Mesenchymal stem cell (in vitro differentiated cells and primary cell): ENCODE measurements at regions not wholly inside any gene's neighbourhood (a gene's known extent, or its start where the extent isn't known, plus 50 kb on each side); places are given as distances from the start of the nearest gene placed in this dataset.
"Not testable (repeated sequence)": the region's sequence is repeated elsewhere in the genome, so short reads cannot be mapped to it uniquely, and the experiment has no call there.

Experiments
- DNase-seq: peaks from one replicate; pipeline ENCODE4 v3.0.0-alpha.2; 2013
- H2AFZ ChIP-seq: one replicate; pipeline ENCODE4 v1.6.1; 2013; ENCODE audit warnings: low read depth, mild to moderate bottlenecking, control low read depth, inconsistent platforms, low read length, moderate library complexity
- H2AK5ac ChIP-seq: 2 replicates; pipeline ENCODE4 v1.6.1; 2013; ENCODE audit warnings: low read length, moderate library complexity, mild to moderate bottlenecking, inconsistent platforms; ENCODE audit not compliant: severe bottlenecking
- H2BK120ac ChIP-seq: one replicate; pipeline ENCODE4 v1.6.1; 2013; ENCODE audit warnings: low read depth, mild to moderate bottlenecking, inconsistent platforms, low read length, moderate library complexity
- H2BK12ac ChIP-seq, 2 experiments: one replicate each; pipeline ENCODE4 v1.6.1; 2013; ENCODE audit warnings: inconsistent platforms in 2 of 2, low read length in 2 of 2, mild to moderate bottlenecking in 2 of 2, moderate library complexity in 2 of 2, control low read depth in 1 of 2
- H2BK15ac ChIP-seq: one replicate; pipeline ENCODE4 v1.6.1; 2013; ENCODE audit warnings: mild to moderate bottlenecking, low read depth, inconsistent platforms; ENCODE audit not compliant: poor library complexity, severe bottlenecking
- H2BK5ac ChIP-seq: 2 replicates; pipeline ENCODE4 v1.6.1; 2013; ENCODE audit warnings: low read depth, mild to moderate bottlenecking, low read length, control low read depth, inconsistent platforms; ENCODE audit not compliant: poor library complexity, severe bottlenecking
- H3K14ac ChIP-seq, 2 experiments: one replicate each; pipeline ENCODE4 v1.6.1; 2013; ENCODE audit warnings: inconsistent platforms in 2 of 2, low read length in 2 of 2, control low read depth in 1 of 2, mild to moderate bottlenecking in 1 of 2, moderate library complexity in 1 of 2
- H3K18ac ChIP-seq, 2 experiments: one replicate each; pipeline ENCODE4 v1.6.1; 2013; ENCODE audit warnings: inconsistent platforms in 2 of 2, low read length in 2 of 2, control low read depth in 1 of 2, low read depth in 1 of 2, mild to moderate bottlenecking in 1 of 2
- H3K23ac ChIP-seq, 2 experiments: one replicate each; pipeline ENCODE4 v1.6.1; 2013; ENCODE audit warnings: inconsistent platforms in 2 of 2, low read length in 2 of 2, mild to moderate bottlenecking in 2 of 2, moderate library complexity in 2 of 2, control low read depth in 1 of 2
- H3K27ac ChIP-seq: 2 replicates; pipeline ENCODE4 v1.5.1; 2013; ENCODE audit warnings: mild to moderate bottlenecking, moderate library complexity, low read length, control low read depth, inconsistent platforms; ENCODE audit not compliant: poor library complexity, severe bottlenecking
- H3K27me3 ChIP-seq, 2 experiments: 2 replicates each; pipeline versions ENCODE4 v1.6.1 to v1.7.0; 2013; ENCODE audit warnings: low read length in 2 of 2, mild to moderate bottlenecking in 2 of 2, moderate library complexity in 2 of 2, control low read depth in 1 of 2, inconsistent platforms in 1 of 2; ENCODE audit not compliant: control insufficient read depth in 1 of 2, insufficient read depth in 1 of 2
- H3K36me3 ChIP-seq, 2 experiments: 2 replicates each; pipeline versions ENCODE4 v1.6.1 to v1.7.0; 2013; ENCODE audit warnings: low read length in 2 of 2, control low read depth in 1 of 2, inconsistent platforms in 1 of 2, low read depth in 1 of 2, mild to moderate bottlenecking in 1 of 2; ENCODE audit not compliant: insufficient read depth in 2 of 2, control insufficient read depth in 1 of 2
- H3K4ac ChIP-seq, 2 experiments: one replicate each; pipeline ENCODE4 v1.6.1; 2013; ENCODE audit warnings: inconsistent platforms in 2 of 2, low read length in 2 of 2, mild to moderate bottlenecking in 2 of 2, moderate library complexity in 2 of 2, control low read depth in 1 of 2, low read depth in 1 of 2
- H3K4me1 ChIP-seq: 2 replicates; pipeline ENCODE4 v1.6.1; 2013; ENCODE audit warnings: low read depth, low read length, control low read depth; ENCODE audit not compliant: control insufficient read depth, insufficient read depth
- H3K4me2 ChIP-seq: 2 replicates; pipeline ENCODE4 v1.6.1; 2013; ENCODE audit warnings: low read length, mild to moderate bottlenecking, inconsistent platforms; ENCODE audit not compliant: poor library complexity, severe bottlenecking
- H3K4me3 ChIP-seq, 2 experiments: 2 replicates each; pipeline versions ENCODE4 v1.5.1 to v1.7.0; 2013; ENCODE audit warnings: low read length in 2 of 2, mild to moderate bottlenecking in 2 of 2, control low read depth in 1 of 2, low read depth in 1 of 2; ENCODE audit not compliant: insufficient read depth in 1 of 2
- H3K79me1 ChIP-seq: replicated peaks from 2 replicates; pipeline ENCODE4 v1.6.1; 2013; ENCODE audit warnings: mild to moderate bottlenecking, control low read depth, low read length, inconsistent platforms; ENCODE audit not compliant: poor library complexity, severe bottlenecking
- H3K9ac ChIP-seq: 2 replicates; pipeline ENCODE4 v1.7.0; 2013; ENCODE audit warnings: mild to moderate bottlenecking, low read length, moderate library complexity
- H3K9me3 ChIP-seq: 2 replicates; pipeline ENCODE4 v1.7.0; 2013; ENCODE audit warnings: mild to moderate bottlenecking, low read length; ENCODE audit not compliant: control insufficient read depth
- H4K8ac ChIP-seq: one replicate; pipeline ENCODE4 v1.6.1; 2013; ENCODE audit warnings: inconsistent platforms, mild to moderate bottlenecking, low read length, moderate library complexity
- H4K91ac ChIP-seq: one replicate; pipeline ENCODE4 v1.6.1; 2013; ENCODE audit warnings: mild to moderate bottlenecking, low read length, inconsistent platforms
- WGBS: methylation state at CpG from one replicate; pipeline ENCODE4 v1.1.7; 2013; ENCODE audit warnings: mixed read lengths; 5-methylcytosine and 5-hydroxymethylcytosine counted together

DNA sequence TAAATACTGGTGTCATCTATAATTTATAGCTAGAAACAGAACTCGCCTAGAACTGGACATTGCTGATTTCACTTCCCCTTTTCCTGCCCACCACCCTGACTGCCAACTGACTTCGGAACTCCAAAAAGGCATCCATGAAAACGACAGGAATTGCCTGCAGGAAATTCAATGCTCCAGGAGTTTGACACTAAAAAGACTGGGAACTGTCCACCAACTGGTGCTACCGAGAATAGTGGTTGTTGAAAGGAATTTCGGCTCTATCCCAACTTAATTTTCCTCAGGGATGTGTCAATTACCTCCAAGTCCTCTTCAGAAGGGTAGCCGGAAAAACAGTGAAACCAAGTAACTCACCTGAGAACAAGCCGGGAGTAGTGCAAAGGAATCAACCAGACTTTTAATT is 440.0 kb downstream of the PRELID2 start:
- not testable (repeated sequence) for H3K4me3 ChIP-seq, H4K91ac ChIP-seq, H2BK5ac ChIP-seq, H2BK15ac ChIP-seq, H2AFZ ChIP-seq, H3K4me1 ChIP-seq, H3K36me3 ChIP-seq, H3K23ac ChIP-seq, H3K18ac ChIP-seq, H2BK120ac ChIP-seq, H3K4ac ChIP-seq, DNase-seq, H3K14ac ChIP-seq, H3K4me2 ChIP-seq, H3K79me1 ChIP-seq, H2BK12ac ChIP-seq, H3K27ac ChIP-seq, H3K9me3 ChIP-seq, H3K9ac ChIP-seq, H4K8ac ChIP-seq, H2AK5ac ChIP-seq, H3K27me3 ChIP-seq
- WGBS = 75% methylated on average over 5 of the region's 7 CpGs

DNA sequence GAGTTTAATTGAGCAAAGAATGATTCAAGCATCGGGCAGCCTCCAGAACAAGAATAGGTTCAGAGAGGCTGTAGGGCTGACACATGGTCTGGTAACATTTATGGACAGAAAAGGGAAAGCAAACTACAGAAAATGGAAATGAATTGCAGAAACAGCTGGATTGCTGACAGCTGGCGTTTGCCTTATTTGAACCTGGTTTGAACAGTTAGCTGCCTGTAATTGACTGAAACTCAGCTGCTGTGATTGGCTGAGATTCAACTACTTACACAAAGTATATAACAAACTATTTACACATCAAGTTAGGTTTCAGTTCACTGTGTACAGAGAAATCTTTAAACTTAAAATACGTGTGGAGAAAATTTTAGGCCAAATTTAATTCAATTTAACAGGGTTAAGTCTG is 441.7 kb downstream of the PRELID2 start:
- Histone ChIP-seq H2BK5ac (no peak overlapping the region), H3K36me3 (no peaks in the 10 kb centered on the region), H3K4ac (no peak overlapping the region), H3K18ac (no peak overlapping the region), H3K23ac (no peak overlapping the region), H2BK15ac (no peak overlapping the region), H3K27ac (no peak overlapping the region), H3K4me2 (no peak overlapping the region), H2BK120ac (no peak overlapping the region), H3K79me1 (no peaks in the 10 kb centered on the region), H3K9ac (no peak overlapping the region), H3K4me1 (no peaks in the 10 kb centered on the region), H2AK5ac (no peak overlapping the region), H4K8ac (no peak overlapping the region), H3K9me3 (no peaks in the 10 kb centered on the region), H3K14ac (no peak overlapping the region), H3K4me3 (no peak overlapping the region), H2AFZ (no peak overlapping the region), H2BK12ac (no peak overlapping the region), H4K91ac (no peak overlapping the region), H3K27me3 (no peaks in the 10 kb centered on the region)
- no peak for DNase-seq
- 98% methylated on average over 2 of the region's 3 CpGs for WGBS

DNA sequence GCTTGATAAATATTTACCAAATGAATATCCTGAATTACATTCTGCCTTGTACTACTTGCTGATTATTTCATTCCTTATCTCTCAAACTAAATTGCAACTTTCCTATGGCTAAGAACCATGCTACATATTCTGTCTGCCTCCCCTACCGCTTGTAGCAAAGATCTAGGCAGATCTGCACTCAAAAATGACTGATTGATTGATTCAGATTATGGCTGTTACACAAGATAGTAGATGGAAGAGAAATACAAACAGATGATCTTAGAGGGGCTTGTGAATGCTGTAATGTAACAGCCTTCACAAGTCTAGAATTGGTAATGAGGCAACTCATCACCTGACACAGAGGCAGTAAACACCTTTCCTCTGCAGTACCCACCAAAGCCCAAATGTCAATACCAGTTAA is 446.1 kb downstream of the PRELID2 start:
- H3K27ac ChIP-seq = no peak overlapping the region
- H3K4me3 ChIP-seq = no peak overlapping the region
- H3K79me1 ChIP-seq = no peaks in the 10 kb centered on the region
- no peak overlapping the region for H2BK12ac ChIP-seq
- no peak for DNase-seq
- WGBS = 0% methylated on average over 1 of the region's 1 CpG
- H2BK5ac ChIP-seq = no peak overlapping the region
- peaks cover 2% of the 10 kb centered on the region for H3K9me3 ChIP-seq
- no peak overlapping the region for H2AK5ac ChIP-seq
- H3K36me3 ChIP-seq = no peaks in the 10 kb centered on the region
- H2AFZ ChIP-seq = no peak overlapping the region
- H3K4me1 ChIP-seq = no peaks in the 10 kb centered on the region
- H3K23ac ChIP-seq = no peak overlapping the region
- H3K14ac ChIP-seq = no peak overlapping the region
- H2BK15ac ChIP-seq = no peak overlapping the region
- no peak overlapping the region for H4K91ac ChIP-seq
- H3K4me2 ChIP-seq = no peak overlapping the region
- no peak overlapping the region for H3K4ac ChIP-seq
- H3K27me3 ChIP-seq = no peaks in the 10 kb centered on the region
- H3K9ac ChIP-seq = no peak overlapping the region
- no peak overlapping the region for H2BK120ac ChIP-seq
- H4K8ac ChIP-seq = no peak overlapping the region
- no peak overlapping the region for H3K18ac ChIP-seq

GRCh38 chr5:145385276-145385675 is 449.9 kb downstream of the PRELID2 start:
- H3K14ac ChIP-seq = no peak overlapping the region
- no peak overlapping the region for H4K91ac ChIP-seq
- no peak overlapping the region for H3K27ac ChIP-seq
- H3K4ac ChIP-seq = no peak overlapping the region
- H3K4me3 ChIP-seq = no peak overlapping the region
- no peak overlapping the region for H2BK12ac ChIP-seq
- 100% methylated on average over 1 of the region's 2 CpGs for WGBS
- H3K4me1 ChIP-seq = no peaks in the 10 kb centered on the region
- H2BK15ac ChIP-seq = no peak overlapping the region
- no peak for DNase-seq
- no peak overlapping the region for H2AK5ac ChIP-seq
- H3K4me2 ChIP-seq = no peak overlapping the region
- no peaks in the 10 kb centered on the region for H3K27me3 ChIP-seq
- H3K23ac ChIP-seq = no peak overlapping the region
- H2AFZ ChIP-seq = no peak overlapping the region
- H3K9ac ChIP-seq = no peak overlapping the region
- peaks cover 4% of the 10 kb centered on the region for H3K9me3 ChIP-seq
- no peak overlapping the region for H4K8ac ChIP-seq
- no peaks in the 10 kb centered on the region for H3K36me3 ChIP-seq
- H2BK5ac ChIP-seq = no peak overlapping the region
- no peak overlapping the region for H3K18ac ChIP-seq
- no peak overlapping the region for H2BK120ac ChIP-seq
- H3K79me1 ChIP-seq = no peaks in the 10 kb centered on the region
